ENCODE measurements at regions not wholly inside any gene's neighbourhood (a gene's known extent, or its start where the extent isn't known, plus 50 kb on each side); places are given as distances from the start of the nearest gene placed in this dataset.
"Not testable (repeated sequence)": the region's sequence is repeated elsewhere in the genome, so short reads cannot be mapped to it uniquely, and the experiment has no call there.

DNA sequence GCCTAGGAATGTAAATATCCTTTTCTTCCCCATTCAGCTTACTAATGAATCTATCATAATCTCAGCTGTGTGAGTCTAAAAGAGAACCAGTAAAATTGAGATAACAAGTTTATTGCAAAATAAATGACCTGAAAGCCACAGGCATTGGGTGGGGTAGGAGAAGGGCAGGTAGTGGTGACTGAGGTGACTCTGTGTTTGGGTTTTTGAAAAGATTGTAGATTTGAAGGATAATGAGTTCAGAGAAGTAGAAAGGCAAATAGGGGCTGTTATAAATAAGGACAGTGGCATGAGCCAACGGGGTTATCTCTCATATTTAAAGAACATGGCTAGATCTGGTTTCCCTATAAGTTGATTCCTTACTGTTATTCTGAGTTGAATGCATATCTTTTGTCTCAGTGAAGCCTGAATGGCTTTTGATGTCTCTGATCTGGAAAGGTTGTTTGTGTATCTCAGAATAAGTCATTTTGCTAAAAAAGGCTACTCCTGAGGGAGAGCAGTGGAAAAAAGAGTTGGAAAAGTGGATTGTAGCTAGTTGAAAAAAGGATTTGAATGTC lies 92.3 kb upstream of the TPTE start:
- not testable (repeated sequence) for DNase-seq (ENCODE audit: low read depth)

DNA sequence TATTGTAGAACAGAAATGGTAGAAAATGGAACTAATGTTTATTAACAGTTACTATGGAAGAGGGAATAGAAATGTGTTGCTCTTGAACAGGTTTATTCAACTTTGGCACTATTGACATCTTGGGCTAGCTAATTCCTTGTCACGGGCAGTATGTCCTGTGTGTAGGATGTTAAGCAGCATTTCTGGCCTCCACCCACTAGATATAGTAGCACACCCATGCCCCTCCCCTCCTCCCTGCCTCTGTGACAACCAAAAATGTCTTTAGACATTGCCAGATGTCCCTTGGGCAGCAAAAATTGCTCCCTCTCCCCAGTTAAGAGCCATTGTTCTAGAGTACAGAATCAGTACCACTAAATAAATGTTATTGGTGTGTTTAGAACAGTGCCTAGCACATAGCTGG lies 91.4 kb upstream of the TPTE start:
- DNase-seq (ENCODE audit: low read depth): no peak

DNA sequence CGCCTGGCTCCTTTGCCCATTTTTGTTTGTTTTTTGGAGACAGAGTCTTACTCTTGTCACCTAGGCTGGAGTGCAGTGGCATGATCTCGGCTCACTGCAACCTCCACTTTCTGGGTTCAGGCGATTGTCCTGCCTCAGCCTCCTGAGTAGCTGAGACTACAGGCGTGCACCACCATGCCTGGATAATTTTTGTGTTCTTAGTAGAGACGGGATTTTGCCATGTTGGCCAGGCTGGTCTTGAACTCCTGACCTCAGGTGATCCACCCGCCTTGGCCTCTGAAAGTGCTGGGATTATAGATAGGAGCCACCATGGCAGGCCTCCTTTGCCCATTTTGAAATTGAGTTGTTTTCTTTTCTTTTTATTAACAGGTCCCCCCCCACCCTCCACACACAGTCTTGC lies 89.4 kb upstream of the TPTE start:
- not testable (repeated sequence) for DNase-seq (ENCODE audit: low read depth)

DNA sequence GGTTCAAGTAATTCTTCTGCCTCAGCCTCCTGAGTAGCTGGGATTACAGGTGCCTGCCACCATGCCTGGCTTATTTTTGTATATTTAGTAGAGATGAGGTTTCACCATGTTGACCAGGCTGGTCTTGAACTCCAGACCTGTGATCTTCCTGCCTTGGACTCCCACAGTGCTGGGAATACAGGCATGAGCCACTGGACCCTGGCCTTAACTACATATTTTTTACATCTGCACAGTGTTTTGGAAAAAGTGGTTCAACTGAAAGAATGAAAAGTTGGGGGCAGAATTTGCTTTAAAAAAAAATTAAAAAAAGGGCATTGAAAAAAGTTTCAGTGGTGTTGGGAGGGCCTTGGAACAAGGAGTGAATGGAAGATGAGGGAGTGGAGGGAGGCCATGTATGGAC lies 88.9 kb upstream of the TPTE start:
- not testable (repeated sequence) for DNase-seq (ENCODE audit: low read depth)

DNA sequence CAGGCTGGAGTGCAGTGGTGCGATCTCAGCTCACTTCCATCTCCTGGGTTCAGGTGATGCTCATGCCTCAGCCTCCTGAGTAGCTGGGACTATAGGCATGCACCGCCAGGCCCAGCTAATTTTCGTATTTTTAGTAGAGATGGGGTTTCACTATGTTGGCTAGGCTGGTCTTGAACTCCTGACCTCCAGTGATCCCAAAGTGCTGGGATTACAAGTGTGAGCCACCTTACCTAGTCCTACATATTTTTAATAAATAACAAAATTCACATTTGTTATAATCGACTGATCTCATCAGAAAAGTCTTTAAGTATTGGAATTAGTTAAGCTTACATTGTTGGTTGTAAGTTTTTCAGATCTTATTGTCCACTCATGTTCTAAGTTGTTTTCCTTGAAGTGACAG lies 83.4 kb upstream of the TPTE start:
- DNase-seq (ENCODE audit: low read depth): not testable (repeated sequence)

DNA sequence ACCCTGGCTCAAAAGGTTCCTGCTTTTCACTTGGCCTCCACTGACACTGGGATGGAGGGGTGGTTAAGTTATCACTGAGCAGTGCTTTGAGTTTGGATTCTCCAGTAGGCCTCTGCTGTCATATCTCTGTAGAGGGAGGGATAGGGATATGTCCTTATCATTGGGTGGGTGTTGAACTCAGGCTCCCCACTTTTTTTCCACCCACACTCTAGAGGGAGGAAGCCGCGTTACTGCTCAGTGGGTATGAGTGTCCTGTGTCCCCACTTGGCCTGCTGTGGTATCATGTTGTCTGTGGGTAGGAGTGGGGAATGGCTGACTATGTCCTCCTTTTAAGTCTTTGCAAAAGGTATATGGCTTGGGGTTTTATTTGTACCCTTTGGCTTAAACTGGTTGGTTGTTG lies 80.7 kb upstream of the TPTE start:
- DNase-seq (ENCODE audit: low read depth): not testable (repeated sequence)

DNA sequence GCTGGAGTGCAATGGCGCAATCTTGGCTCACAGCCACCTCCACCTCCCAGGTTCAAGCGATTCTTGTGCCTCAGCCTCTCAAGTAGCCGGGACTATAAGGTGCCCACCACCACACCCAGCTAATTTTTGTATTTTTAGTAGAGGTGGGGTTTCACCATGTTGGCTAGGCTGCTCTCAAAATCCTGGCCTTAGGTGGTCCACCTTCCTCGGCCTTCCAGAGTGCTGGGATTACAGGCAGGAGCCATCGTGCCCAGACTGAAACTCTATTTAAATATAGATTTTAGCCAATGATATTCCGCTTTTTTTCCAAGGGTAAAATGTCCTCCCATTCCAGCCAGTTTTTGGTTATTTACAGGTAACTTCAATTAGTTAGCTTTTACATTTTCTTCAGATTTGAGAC lies 79.4 kb upstream of the TPTE start:
- DNase-seq (ENCODE audit: low read depth): not testable (repeated sequence)

DNA sequence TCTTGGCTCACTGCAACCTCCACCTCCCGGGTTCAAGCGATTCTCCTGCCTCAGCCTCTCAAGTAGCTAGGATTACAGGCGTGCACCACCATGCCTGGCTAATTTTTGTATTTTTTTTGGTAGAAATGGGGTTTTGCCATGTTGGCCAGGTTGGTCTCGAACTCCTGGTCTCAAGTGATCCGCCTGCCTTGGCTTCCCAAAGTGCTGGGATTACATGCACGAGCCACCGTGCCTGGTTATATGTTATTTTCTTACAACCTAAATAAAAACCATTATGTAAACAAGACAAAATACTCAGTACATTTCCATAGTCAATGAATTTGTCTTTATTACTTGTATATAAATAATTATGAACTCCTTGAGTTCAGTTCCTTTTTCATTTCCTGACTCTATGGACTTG lies 75.7 kb upstream of the TPTE start:
- DNase-seq (ENCODE audit: low read depth): not testable (repeated sequence)

DNA sequence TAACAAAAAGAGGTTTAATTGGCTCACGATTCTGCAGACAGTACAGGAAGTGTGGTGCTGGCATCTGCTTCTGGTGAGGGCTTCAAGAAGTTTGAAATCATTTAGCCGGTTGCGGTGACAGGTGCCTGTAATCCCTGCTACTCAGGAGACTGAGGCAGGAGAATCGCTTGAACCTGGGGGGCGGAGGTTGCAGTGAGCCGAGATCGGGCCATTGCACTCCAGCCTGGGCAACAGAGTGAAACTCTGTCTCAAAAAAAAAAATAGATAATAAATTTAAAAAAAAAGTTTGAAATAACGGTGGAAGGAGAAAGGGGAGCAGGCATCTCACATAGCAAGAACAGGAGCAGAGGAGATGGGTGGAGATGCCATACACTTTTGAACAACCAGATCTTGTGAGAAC lies 71.9 kb upstream of the TPTE start:
- not testable (repeated sequence) for DNase-seq (ENCODE audit: low read depth)

DNA sequence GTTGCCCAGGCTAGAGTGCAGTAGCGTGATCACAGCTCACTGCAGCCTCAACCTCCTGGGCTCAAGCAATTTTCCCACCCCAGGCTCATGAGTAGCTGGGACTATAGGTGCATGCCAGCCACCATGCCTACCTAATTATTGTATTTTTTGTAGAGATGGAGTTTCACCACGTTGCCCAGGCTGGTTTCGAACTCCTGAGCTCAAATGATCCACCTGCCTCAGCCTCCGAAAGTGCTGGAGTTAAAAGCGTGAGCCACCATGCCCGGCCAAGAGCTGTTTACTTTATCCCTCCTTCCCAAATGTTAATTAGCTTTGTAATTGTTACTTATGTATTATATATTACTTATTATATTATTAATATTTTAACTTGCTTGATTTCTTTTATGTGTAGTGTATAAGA lies 70.1 kb upstream of the TPTE start:
- DNase-seq (ENCODE audit: low read depth): not testable (repeated sequence)

DNA sequence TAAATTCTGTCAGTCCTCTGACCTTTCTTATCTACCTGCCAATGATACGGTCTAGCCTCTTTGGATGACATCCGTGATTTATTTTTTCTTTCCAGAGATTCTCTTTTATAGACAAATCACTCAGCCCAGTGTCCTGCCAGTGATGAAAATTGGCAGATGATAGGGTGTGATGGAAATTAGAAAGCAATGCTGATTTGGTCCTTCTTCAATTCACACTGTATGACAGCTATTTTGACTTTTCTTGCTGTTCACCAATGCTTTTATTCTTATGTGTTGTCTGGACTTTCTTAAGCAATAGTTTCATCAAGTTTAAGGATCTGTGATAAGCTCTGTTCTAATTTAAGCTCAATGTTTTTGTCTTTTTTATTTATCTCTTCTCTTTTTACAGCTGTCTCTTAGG lies 63.6 kb upstream of the TPTE start:
- not testable (repeated sequence) for DNase-seq (ENCODE audit: low read depth)

DNA sequence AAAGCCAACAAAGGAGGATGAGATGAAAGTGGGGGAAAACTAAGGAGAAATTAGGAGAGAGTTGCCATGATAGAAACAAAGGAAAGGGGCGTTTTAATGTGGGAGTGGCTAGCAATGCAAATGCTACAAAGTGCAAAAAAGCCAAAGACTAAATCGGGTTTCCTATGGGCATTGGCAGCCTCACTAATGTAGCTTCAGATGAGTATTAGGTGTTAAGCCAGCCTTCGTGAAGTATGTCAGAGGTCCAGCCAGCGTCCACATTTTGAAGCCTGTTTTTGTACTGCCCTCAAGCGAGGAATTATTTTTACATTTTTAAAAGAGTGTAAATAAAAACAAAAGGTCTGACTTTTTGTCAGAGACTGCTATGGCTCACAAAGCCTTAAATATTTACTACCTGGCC lies 60.4 kb upstream of the TPTE start:
- DNase-seq (ENCODE audit: low read depth): not testable (repeated sequence)

DNA sequence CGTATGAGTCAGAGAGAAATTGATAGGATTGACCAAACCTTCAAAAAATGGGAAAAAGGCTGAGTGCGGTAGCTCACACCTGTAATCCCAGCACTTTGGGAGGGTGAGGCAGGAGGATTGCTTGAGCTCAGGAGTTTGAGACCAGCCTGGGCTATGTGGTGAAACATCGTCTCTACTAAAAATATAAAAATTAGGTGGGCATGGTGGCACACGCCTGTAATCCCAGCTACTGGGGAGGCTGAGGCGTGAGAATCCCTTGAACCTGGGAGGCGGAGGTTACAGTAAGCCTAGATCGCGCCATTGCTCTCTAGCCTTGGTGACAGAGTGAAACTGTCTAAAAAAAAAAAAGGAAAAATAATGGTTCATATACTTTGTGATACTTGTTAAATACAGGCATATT lies 59.9 kb upstream of the TPTE start:
- not testable (repeated sequence) for DNase-seq (ENCODE audit: low read depth)

DNA sequence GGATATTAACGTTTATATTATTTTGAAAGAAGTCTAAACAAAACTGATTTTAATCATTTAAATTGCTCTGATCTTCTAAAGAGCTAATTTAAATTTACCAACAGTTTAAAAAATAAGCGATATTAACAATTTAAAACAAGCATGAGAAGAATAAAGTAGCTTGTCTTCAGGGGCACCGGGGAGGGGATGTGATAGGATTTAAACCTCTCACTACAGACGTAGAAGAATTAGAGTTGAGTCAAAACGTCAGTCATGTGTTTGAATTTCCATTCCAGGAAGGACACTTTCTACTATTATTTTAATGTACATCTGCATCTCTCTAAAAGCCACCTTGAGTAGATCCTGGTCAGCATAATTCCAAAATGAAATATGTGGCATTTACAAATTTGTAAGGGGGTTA lies 58.2 kb upstream of the TPTE start:
- DNase-seq (ENCODE audit: low read depth): no peak

DNA sequence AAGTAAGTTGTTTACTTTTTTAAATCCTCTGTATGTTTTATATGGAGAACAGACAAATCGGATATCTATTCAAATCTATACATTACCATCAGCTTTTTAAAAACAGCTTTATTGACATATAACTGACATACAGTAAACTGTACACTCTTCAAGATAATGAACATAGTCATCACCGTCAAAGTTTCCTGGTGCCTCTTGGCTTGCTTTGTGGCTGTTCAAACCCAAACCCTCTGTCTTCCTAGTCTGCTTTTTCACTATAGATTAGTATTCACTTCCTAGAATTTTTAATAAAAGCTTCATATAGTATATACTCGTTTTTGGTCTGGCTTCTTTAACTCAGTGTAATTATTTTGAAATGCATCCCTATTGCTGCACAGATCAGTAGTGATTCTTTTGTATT lies 56.4 kb upstream of the TPTE start:
- DNase-seq (ENCODE audit: low read depth): no peak

DNA sequence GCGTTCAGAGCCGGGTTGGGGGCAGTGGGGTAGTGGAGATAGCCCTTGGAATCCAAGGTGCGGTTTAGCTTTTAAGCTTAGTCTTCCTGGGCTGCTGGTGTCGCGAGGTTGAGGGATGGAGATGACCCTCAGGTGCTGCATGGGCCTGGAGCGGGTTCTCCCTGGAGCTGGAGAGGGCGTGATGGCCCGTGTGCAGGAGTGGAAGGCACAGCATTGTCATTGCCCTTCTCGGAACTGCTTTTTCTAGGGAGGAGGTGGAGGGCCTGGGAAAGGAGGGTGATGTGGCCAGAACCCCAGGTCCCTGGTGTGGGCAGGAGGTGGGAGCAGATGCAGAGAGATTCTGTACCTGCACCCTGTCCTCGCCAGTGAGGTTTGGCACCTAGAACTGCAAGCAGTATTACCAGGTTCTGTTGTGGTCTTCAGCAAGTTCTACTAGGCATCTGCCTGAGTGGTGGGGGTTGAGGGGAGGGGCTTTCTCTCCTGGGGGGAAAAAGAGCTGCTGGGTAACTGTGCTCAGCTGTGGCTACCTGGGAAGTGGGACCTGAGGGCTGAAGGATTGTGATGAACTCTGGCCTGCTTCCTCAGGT lies 55.8 kb upstream of the TPTE start:
- DNase-seq (ENCODE audit: low read depth): not testable (repeated sequence)

DNA sequence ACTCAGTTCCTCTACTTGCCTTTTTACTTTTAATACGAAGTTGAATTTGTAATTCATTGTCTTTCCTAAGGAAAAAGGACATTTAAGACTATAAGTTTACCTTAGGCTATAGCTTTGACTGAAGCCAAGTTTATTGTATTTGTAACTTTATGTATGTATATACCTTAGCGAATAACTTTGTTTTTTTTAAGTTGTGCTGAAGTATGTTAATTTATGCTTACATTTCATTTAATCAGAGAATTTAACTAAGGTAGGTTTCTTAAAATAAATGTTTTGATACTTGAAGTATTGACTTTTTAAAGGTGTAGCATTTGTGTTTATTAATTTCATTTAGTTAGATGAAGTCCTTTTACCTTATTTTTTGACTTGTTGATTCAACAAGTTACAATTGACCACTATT lies 55.2 kb upstream of the TPTE start:
- no peak for DNase-seq (ENCODE audit: low read depth)

Data from EH (cell line).